NCI-H1417 (cell line): ENCODE measurements at regions not wholly inside any gene's neighbourhood (a gene's known extent, or its start where the extent isn't known, plus 50 kb on each side); places are given as distances from the start of the nearest gene placed in this dataset.
"Not testable (repeated sequence)": the region's sequence is repeated elsewhere in the genome, so short reads cannot be mapped to it uniquely, and the experiment has no call there.

Experiments
- DNase-seq, 3 experiments: peaks; one replicate each; lab custom pipeline; 2025; lab: John Stamatoyannopoulos, UW

GRCh38 chr2:216949700-216950413 lies 90.0 kb upstream of the TNP1 start:
- peak in 1 of 3 experiments; percentile 23 for DNase-seq

GRCh38 chr2:216947055-216947454 lies 87.2 kb upstream of the TNP1 start:
- no peak for DNase-seq

- DNase-seq = no peak
Measured at GRCh38 chr2:216944733-216945132, 84.9 kb upstream of the TNP1 start.

GRCh38 chr2:216943109-216943508 lies 83.2 kb upstream of the TNP1 start:
- DNase-seq = no peak

- DNase-seq = no peak
Measured at GRCh38 chr2:216942465-216942864, 82.6 kb upstream of the TNP1 start.

- no peak for DNase-seq
Measured at GRCh38 chr2:216942016-216942415, 82.2 kb upstream of the TNP1 start.

GRCh38 chr2:216936954-216937357 lies 77.1 kb upstream of the TNP1 start:
- peak in 2 of 3 experiments; percentile 15 to 34 for DNase-seq

- DNase-seq = no peak
Measured at GRCh38 chr2:216934623-216935022, 74.8 kb upstream of the TNP1 start.

- DNase-seq = no peak
Measured at GRCh38 chr2:216934151-216934550, 74.3 kb upstream of the TNP1 start.

GRCh38 chr2:216932863-216933548 lies 73.1 kb upstream of the TNP1 start:
- no peak for DNase-seq

GRCh38 chr2:216932113-216932862 lies 72.4 kb upstream of the TNP1 start:
- no peak for DNase-seq

- no peak for DNase-seq
Measured at GRCh38 chr2:216930716-216931115, 70.9 kb upstream of the TNP1 start.

GRCh38 chr2:216929338-216929737 lies 69.5 kb upstream of the TNP1 start:
- DNase-seq = not testable (repeated sequence)

- DNase-seq = no peak
Measured at GRCh38 chr2:216927163-216927562, 67.3 kb upstream of the TNP1 start.

- DNase-seq = no peak
Measured at GRCh38 chr2:216925636-216926366, 65.9 kb upstream of the TNP1 start.

- no peak for DNase-seq
Measured at GRCh38 chr2:216925006-216925405, 65.1 kb upstream of the TNP1 start.

- DNase-seq = no peak
Measured at GRCh38 chr2:216923706-216924105, 63.8 kb upstream of the TNP1 start.

- no peak for DNase-seq
Measured at GRCh38 chr2:216922175-216922780, 62.4 kb upstream of the TNP1 start.

GRCh38 chr2:216920937-216921456 lies 61.1 kb upstream of the TNP1 start:
- no peak for DNase-seq

- DNase-seq = no peak
Measured at GRCh38 chr2:216920143-216920876, 60.4 kb upstream of the TNP1 start.
